Keratinocyte (primary cell): ENCODE measurements at regions not wholly inside any gene's neighbourhood (a gene's known extent, or its start where the extent isn't known, plus 50 kb on each side); places are given as distances from the start of the nearest gene placed in this dataset.

Experiments
- DNase-seq: peaks from one replicate; pipeline ENCODE4 v3.0.0-alpha.2; 2011; ENCODE audit warnings: low read depth, missing footprints, low spot score
- FAIRE-seq: peaks from 2 replicates; lab custom pipeline; 2011; peaks lifted over from hg19 to GRCh38; lab: Jason Lieb, UNC
- H2AFZ ChIP-seq: 2 replicates; pipeline ENCODE4 v1.6.0; 2012; ENCODE audit warnings: low read length, control low read depth, inconsistent platforms; ENCODE audit not compliant: control insufficient read depth
- H3K27ac ChIP-seq: 2 replicates; pipeline ENCODE4 v1.5.1; 2011; ENCODE audit warnings: low read length; ENCODE audit not compliant: control insufficient read depth, insufficient read depth
- H3K27me3 ChIP-seq: 3 replicates; pipeline ENCODE4 v1.6.0; 2011; ENCODE audit warnings: low read length; ENCODE audit not compliant: control insufficient read depth, insufficient read depth; ENCODE audit errors: extremely low read depth
- H3K36me3 ChIP-seq, 2 experiments: 2 replicates in 1 of 2; 3 replicates in 1 of 2; pipeline ENCODE4 v1.5.1; 2011; ENCODE audit warnings: low read length in 2 of 2, mild to moderate bottlenecking in 1 of 2; ENCODE audit not compliant: control insufficient read depth in 2 of 2, insufficient read depth in 2 of 2; ENCODE audit errors: extremely low read depth in 1 of 2
- H3K4me1 ChIP-seq: 3 replicates; pipeline ENCODE4 v1.5.1; 2011; ENCODE audit warnings: low read length; ENCODE audit not compliant: control insufficient read depth, insufficient read depth; ENCODE audit errors: extremely low read depth
- H3K4me2 ChIP-seq: 3 replicates; pipeline ENCODE4 v1.6.0; 2011; ENCODE audit warnings: low read depth, low read length; ENCODE audit not compliant: control insufficient read depth, insufficient read depth; ENCODE audit errors: extremely low read depth
- H3K4me3 ChIP-seq, 3 experiments: fragments of 200-600 bp in 1 of 3; sonication (generic) in 1 of 3; 2 replicates in 2 of 3; 3 replicates in 1 of 3; pipeline ENCODE4 v1.5.1; 2011 to 2016; ENCODE audit warnings: low read length in 3 of 3, mild to moderate bottlenecking in 3 of 3, control low read depth in 2 of 3, inconsistent platforms in 1 of 3, low read depth in 1 of 3, mixed read lengths in 1 of 3, mixed run types in 1 of 3, moderate library complexity in 1 of 3; ENCODE audit not compliant: control insufficient read depth in 2 of 3, insufficient read depth in 2 of 3; ENCODE audit errors: extremely low read depth in 1 of 3
- H3K79me2 ChIP-seq: 2 replicates; pipeline ENCODE4 v1.6.0; 2012; ENCODE audit warnings: low read length; ENCODE audit not compliant: control insufficient read depth, insufficient read depth
- H3K9ac ChIP-seq: 3 replicates; pipeline ENCODE4 v1.6.0; 2011; ENCODE audit warnings: low read length; ENCODE audit not compliant: control insufficient read depth, insufficient read depth; ENCODE audit errors: extremely low read depth
- H3K9me1 ChIP-seq: 3 replicates; pipeline ENCODE4 v1.6.0; 2011; ENCODE audit warnings: low read length; ENCODE audit not compliant: control insufficient read depth, insufficient read depth; ENCODE audit errors: extremely low read depth
- H3K9me3 ChIP-seq: 2 replicates; pipeline ENCODE4 v1.5.1; 2012; ENCODE audit warnings: low read depth, low read length; ENCODE audit not compliant: control insufficient read depth
- H4K20me1 ChIP-seq: 3 replicates; pipeline ENCODE4 v1.6.0; 2011; ENCODE audit warnings: low read length; ENCODE audit not compliant: control insufficient read depth, insufficient read depth; ENCODE audit errors: extremely low read depth
- CTCF ChIP-seq, 3 experiments: IDR thresholded peaks in 1 of 3; conservative IDR thresholded peaks in 1 of 3; optimal IDR thresholded peaks in 1 of 3; 2 replicates in 2 of 3; 3 replicates in 1 of 3; pipeline versions ENCODE3 to v1.5.1; 2011; ENCODE audit warnings: low read length in 3 of 3, mild to moderate bottlenecking in 3 of 3, moderate library complexity in 2 of 3, control low read depth in 1 of 3, inconsistent platforms in 1 of 3; ENCODE audit not compliant: insufficient read depth in 2 of 3; ENCODE audit errors: extremely low read depth in 1 of 3
- EZH2 ChIP-seq: IDR thresholded peaks from one replicate; pipeline ENCODE4 v1.6.1; 2012; ENCODE audit warnings: inconsistent platforms, mild to moderate bottlenecking, low read length, moderate library complexity
- dilution Hi-C: fragments of 300-500 bp; cut with MboI; formaldehyde crosslinking; loops from one replicate; pipeline ENCODE4 v1.7.0; 2020; ENCODE audit warnings: low sequenced_read_pairs; ENCODE audit not compliant: extremely low pct_ligation_motif_present

- peaks cover 12% of the 10 kb centered on the region for H3K27me3 ChIP-seq
- H3K27ac ChIP-seq = no peak overlapping the region
- H3K4me3 ChIP-seq = no peak overlapping the region
- peaks cover 2% of the 10 kb centered on the region for H3K4me1 ChIP-seq
- dilution Hi-C loops = no loop called here
- no peaks in the 10 kb centered on the region for H3K9me3 ChIP-seq
- FAIRE-seq = no peak
- H3K4me2 ChIP-seq = no peak overlapping the region
- H3K9ac ChIP-seq = no peak overlapping the region
- H2AFZ ChIP-seq = no peak overlapping the region
- no peak for DNase-seq
- H3K79me2 ChIP-seq = no peaks in the 10 kb centered on the region
- H4K20me1 ChIP-seq = no peaks in the 10 kb centered on the region
- no peaks in the 10 kb centered on the region for H3K9me1 ChIP-seq
- TF ChIP-seq EZH2 = no peak
- TF ChIP-seq CTCF (optimal IDR thresholded peaks at IDR 0.05 in 1 of 3, IDR thresholded peaks at IDR 0.05 in 1 of 3, conservative IDR thresholded peaks at IDR 0.05 in 1 of 3; ENCODE audit: extremely low read depth in 1 of 3, insufficient read depth in 2 of 3, low read length in 3 of 3) = no peak
- H3K36me3 ChIP-seq = no peaks in the 10 kb centered on the region
Measured at GRCh38 chr3:194738254-194739093, 52.8 kb downstream of the FAM43A start.

GRCh38 chr3:194739498-194740284 is 54.0 kb downstream of the FAM43A start:
- no peaks in the 10 kb centered on the region for H3K9me1 ChIP-seq
- H3K4me3 ChIP-seq = no peak overlapping the region
- H4K20me1 ChIP-seq = no peaks in the 10 kb centered on the region
- H3K79me2 ChIP-seq = no peaks in the 10 kb centered on the region
- no peak overlapping the region for H3K4me2 ChIP-seq
- no peak overlapping the region for H2AFZ ChIP-seq
- H3K36me3 ChIP-seq = no peaks in the 10 kb centered on the region
- FAIRE-seq = no peak
- TF ChIP-seq CTCF (optimal IDR thresholded peaks at IDR 0.05 in 1 of 3, IDR thresholded peaks at IDR 0.05 in 1 of 3, conservative IDR thresholded peaks at IDR 0.05 in 1 of 3; ENCODE audit: extremely low read depth in 1 of 3, insufficient read depth in 2 of 3, low read length in 3 of 3) = no peak
- no peak for TF ChIP-seq EZH2
- no peak for DNase-seq
- H3K9me3 ChIP-seq = no peaks in the 10 kb centered on the region
- dilution Hi-C loops = no loop called here
- no peak overlapping the region for H3K27ac ChIP-seq
- H3K27me3 ChIP-seq = peaks cover 15% of the 10 kb centered on the region
- peaks cover 2% of the 10 kb centered on the region for H3K4me1 ChIP-seq
- no peak overlapping the region for H3K9ac ChIP-seq
